GM12878 (cell line): ENCODE measurements at regions not wholly inside any gene's neighbourhood (a gene's known extent, or its start where the extent isn't known, plus 50 kb on each side); places are given as distances from the start of the nearest gene placed in this dataset.

ENCODE experiments used
- ATAC-seq: fragments of 200-7000 bp; cut with Tn5 transposase; 3 replicates; pipeline ENCODE4 v1.9.1; 2020; ENCODE audit warnings: mild to moderate bottlenecking, moderate library complexity
- BruUV-seq: library from RNA; stranded (reverse); fragments of 400-500 nt; replicated peaks from 2 replicates; lab custom pipeline; 2021; lab: Mats Ljungman, UMichigan
- CTCF ChIA-PET: fragments of 300-600 bp; sonication (Branson Sonifier 250); formaldehyde crosslinking; extraction: SDS; loops from one replicate; lab custom pipeline; 2021; ENCODE audit warnings: inconsistent platforms; lab: Yijun Ruan, JAX
- POLR2A ChIA-PET: fragments of 350-600 bp; formaldehyde crosslinking; extraction: SDS; loops from one replicate; lab custom pipeline; 2021; ENCODE audit warnings: inconsistent platforms; lab: Charles Lee
- RAD21 ChIA-PET: fragments of 300-600 bp; sonication (Branson Sonifier 250); formaldehyde crosslinking; loops from one replicate; lab custom pipeline; 2023; ENCODE audit warnings: antibody characterized with exemption; ENCODE audit not compliant: unreplicated experiment; lab: Charles Lee
- SMC1A ChIA-PET: fragments of 300-600 bp; sonication (Branson Sonifier 250); formaldehyde crosslinking; loops from one replicate; lab custom pipeline; 2023; ENCODE audit not compliant: unreplicated experiment, uncharacterized antibody; lab: Charles Lee
- DNase-seq: peaks from one replicate; pipeline ENCODE4 v3.0.0-alpha.2; 2011; ENCODE audit warnings: low read depth, low spot score
- FAIRE-seq: peaks from 3 replicates; lab custom pipeline; 2011; peaks lifted over from hg19 to GRCh38; lab: Jason Lieb, UNC
- H2AFZ ChIP-seq: 2 replicates; pipeline ENCODE4 v1.6.0; 2011; ENCODE audit warnings: low read depth, low read length, control low read depth; ENCODE audit not compliant: control insufficient read depth
- H3K27ac ChIP-seq: 2 replicates; pipeline ENCODE4 v1.5.1; 2011; ENCODE audit warnings: control low read depth; ENCODE audit not compliant: control insufficient read depth, insufficient read depth
- H3K27me3 ChIP-seq, 2 experiments: replicated peaks in 1 of 2; 2 replicates each; pipeline versions ENCODE4 v1.6.0 to v1.6.1; 2011; ENCODE audit warnings: low read length in 1 of 2; ENCODE audit not compliant: control insufficient read depth in 2 of 2, insufficient read depth in 2 of 2
- H3K36me3 ChIP-seq, 2 experiments: 2 replicates each; pipeline ENCODE4 v1.5.1; 2011; ENCODE audit warnings: low read length in 1 of 2; ENCODE audit not compliant: control insufficient read depth in 2 of 2, insufficient read depth in 2 of 2
- H3K4me1 ChIP-seq: 2 replicates; pipeline ENCODE4 v1.6.1; 2011; ENCODE audit warnings: mild to moderate bottlenecking, low read length, moderate library complexity, mixed read lengths; ENCODE audit not compliant: control insufficient read depth, insufficient read depth
- H3K4me2 ChIP-seq: 2 replicates; pipeline ENCODE4 v1.6.0; 2011; ENCODE audit warnings: control low read depth; ENCODE audit not compliant: control insufficient read depth, insufficient read depth
- H3K4me3 ChIP-seq: fragments of 200-600 bp; sonication (generic); 2 replicates; pipeline ENCODE4 v1.5.1; 2016
- H3K79me2 ChIP-seq: 2 replicates; pipeline ENCODE4 v1.6.0; 2011; ENCODE audit warnings: low read length; ENCODE audit not compliant: control insufficient read depth, insufficient read depth
- H3K9ac ChIP-seq: 2 replicates; pipeline ENCODE4 v1.8.0; 2011; ENCODE audit warnings: low read length, control low read depth, mixed read lengths; ENCODE audit not compliant: control insufficient read depth, insufficient read depth
- H3K9me3 ChIP-seq: replicated peaks from 3 replicates; pipeline ENCODE4 v1.5.1; 2011; ENCODE audit warnings: mild to moderate bottlenecking, low read length; ENCODE audit not compliant: control insufficient read depth, insufficient read depth
- H4K20me1 ChIP-seq: 2 replicates; pipeline ENCODE4 v1.6.0; 2011; ENCODE audit not compliant: control insufficient read depth, insufficient read depth
- BCL11A ChIP-seq: IDR thresholded peaks from 2 replicates; pipeline ENCODE4 v1.6.1; 2011; ENCODE audit warnings: low read depth, low read length
- CHD1 ChIP-seq: IDR thresholded peaks from 2 replicates; pipeline ENCODE4 v1.6.1; 2012; ENCODE audit warnings: low read depth, low read length, improper control_type of control experiment
- EED ChIP-seq: sonication (generic); IDR thresholded peaks from 2 replicates; pipeline ENCODE4 v1.6.1; 2016; ENCODE audit warnings: antibody characterized with exemption, low read depth
- EGR1 ChIP-seq, 2 experiments: IDR thresholded peaks; 1 replicate in 1 of 2; 2 replicates in 1 of 2; pipeline ENCODE4 v1.6.1; 2011 to 2012; ENCODE audit warnings: low read depth in 2 of 2, low read length in 2 of 2, borderline replicate concordance in 1 of 2, mild to moderate bottlenecking in 1 of 2, moderate library complexity in 1 of 2
- FOXK2 ChIP-seq: fragments of 450-650 bp; IDR thresholded peaks from 2 replicates; pipeline ENCODE4 v1.6.1; 2017; ENCODE audit warnings: mild to moderate bottlenecking, moderate library complexity
- RB1 ChIP-seq: fragments of 450-650 bp; formaldehyde crosslinking; IDR thresholded peaks from 2 replicates; pipeline ENCODE4 v1.6.1; 2017; ENCODE audit warnings: mild to moderate bottlenecking, borderline replicate concordance
- RBBP5 ChIP-seq: fragments of 200-600 bp; sonication (generic); conservative IDR thresholded peaks from 2 replicates; pipeline ENCODE4 v1.6.1; 2016
- RCOR1 ChIP-seq: conservative IDR thresholded peaks from 2 replicates; pipeline ENCODE4 v1.6.1; 2012; ENCODE audit warnings: low read depth, low read length, improper control_type of control experiment
- SPI1 ChIP-seq: IDR thresholded peaks from 2 replicates; pipeline ENCODE4 v1.6.1; 2011; ENCODE audit warnings: low read depth, mild to moderate bottlenecking, low read length, moderate library complexity, borderline replicate concordance; ENCODE audit not compliant: insufficient read depth
- ZNF24 ChIP-seq: fragments of 450-650 bp; IDR thresholded peaks from 2 replicates; pipeline ENCODE4 v1.6.1; 2017; ENCODE audit warnings: antibody characterized with exemption, mild to moderate bottlenecking
- ZNF274 ChIP-seq: IDR thresholded peaks from one replicate; pipeline ENCODE4 v1.8.0; 2011; ENCODE audit not compliant: insufficient read length, insufficient read depth
- ZNF622 ChIP-seq: fragments of 450-650 bp; IDR thresholded peaks from 2 replicates; pipeline ENCODE4 v1.6.1; 2017; ENCODE audit warnings: mild to moderate bottlenecking, inconsistent platforms
- WGBS: methylation state at CpG from one replicate; pipeline ENCODE4 v1.1.6; 2016; ENCODE audit warnings: low lambda C conversion rate; ENCODE audit not compliant: insufficient replicate concordance, insufficient coverage; ENCODE audit errors: missing lambda C conversion rate; 5-methylcytosine and 5-hydroxymethylcytosine counted together
- in situ Hi-C: fragments of 300-500 bp; cut with MboI; formaldehyde crosslinking; loops from 9 replicates; pipeline ENCODE4 v1.14.3; 2018; ENCODE audit warnings: mixed read lengths
- intact Hi-C: fragments of 100-400 bp; cut with micrococcal nuclease; formaldehyde crosslinking; loops from one replicate; pipeline ENCODE4 v1.14.2; 2022; ENCODE audit not compliant: unreplicated experiment
- TF ChIP-seq, protein P1 (sequence below): fragments of 150-350 bp; IDR thresholded peaks from 2 replicates; pipeline ENCODE4 v1.6.1; 2014; ENCODE audit warnings: mild to moderate bottlenecking, low read depth, low read length
- TF ChIP-seq, protein P2 (sequence below): IDR thresholded peaks from 2 replicates; pipeline ENCODE4 v1.6.1; 2012; ENCODE audit warnings: low read depth, low read length, improper control_type of control experiment
- TF ChIP-seq, protein P3 (sequence below): fragments of 150-350 bp; IDR thresholded peaks from 2 replicates; pipeline ENCODE4 v1.6.1; 2016; ENCODE audit warnings: low read depth, low read length
- TF ChIP-seq, protein P4 (sequence below): fragments of 450-650 bp; formaldehyde crosslinking; IDR thresholded peaks from 2 replicates; pipeline ENCODE4 v1.5.0; 2022; ENCODE audit warnings: mild to moderate bottlenecking, missing genetic modification characterization

DNA sequence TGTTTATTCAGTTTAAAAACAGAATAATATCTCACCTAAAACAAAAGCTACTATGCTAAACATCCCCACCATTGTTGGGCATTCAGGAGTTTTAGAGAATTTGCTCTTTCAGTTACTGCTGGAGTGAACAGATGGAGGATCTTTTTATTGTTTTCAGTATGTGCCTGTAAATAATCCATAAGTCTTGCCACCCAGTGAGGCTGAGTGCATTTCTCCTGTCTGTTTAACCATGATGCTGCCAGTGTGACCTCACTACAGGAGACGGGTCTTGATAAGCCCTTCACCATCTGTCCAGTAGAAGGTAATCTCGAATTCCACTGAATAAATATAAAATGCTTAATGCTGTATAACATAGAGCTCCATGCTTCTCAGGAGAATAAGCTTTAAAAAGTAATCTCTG is 430.9 kb downstream of the POM121L12 start (continued):
- TF ChIP-seq, protein P1, sequence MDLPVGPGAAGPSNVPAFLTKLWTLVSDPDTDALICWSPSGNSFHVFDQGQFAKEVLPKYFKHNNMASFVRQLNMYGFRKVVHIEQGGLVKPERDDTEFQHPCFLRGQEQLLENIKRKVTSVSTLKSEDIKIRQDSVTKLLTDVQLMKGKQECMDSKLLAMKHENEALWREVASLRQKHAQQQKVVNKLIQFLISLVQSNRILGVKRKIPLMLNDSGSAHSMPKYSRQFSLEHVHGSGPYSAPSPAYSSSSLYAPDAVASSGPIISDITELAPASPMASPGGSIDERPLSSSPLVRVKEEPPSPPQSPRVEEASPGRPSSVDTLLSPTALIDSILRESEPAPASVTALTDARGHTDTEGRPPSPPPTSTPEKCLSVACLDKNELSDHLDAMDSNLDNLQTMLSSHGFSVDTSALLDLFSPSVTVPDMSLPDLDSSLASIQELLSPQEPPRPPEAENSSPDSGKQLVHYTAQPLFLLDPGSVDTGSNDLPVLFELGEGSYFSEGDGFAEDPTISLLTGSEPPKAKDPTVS, result no peak
- no peak for TF ChIP-seq EGR1 (IDR thresholded peaks at IDR 0.05; ENCODE audit: borderline replicate concordance in 1 of 2, low read depth in 2 of 2, low read length in 2 of 2)
- TF ChIP-seq, protein P2, sequence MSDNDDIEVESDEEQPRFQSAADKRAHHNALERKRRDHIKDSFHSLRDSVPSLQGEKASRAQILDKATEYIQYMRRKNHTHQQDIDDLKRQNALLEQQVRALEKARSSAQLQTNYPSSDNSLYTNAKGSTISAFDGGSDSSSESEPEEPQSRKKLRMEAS, result no peak
- no peak for TF ChIP-seq ZNF274
- TF ChIP-seq, protein P3, sequence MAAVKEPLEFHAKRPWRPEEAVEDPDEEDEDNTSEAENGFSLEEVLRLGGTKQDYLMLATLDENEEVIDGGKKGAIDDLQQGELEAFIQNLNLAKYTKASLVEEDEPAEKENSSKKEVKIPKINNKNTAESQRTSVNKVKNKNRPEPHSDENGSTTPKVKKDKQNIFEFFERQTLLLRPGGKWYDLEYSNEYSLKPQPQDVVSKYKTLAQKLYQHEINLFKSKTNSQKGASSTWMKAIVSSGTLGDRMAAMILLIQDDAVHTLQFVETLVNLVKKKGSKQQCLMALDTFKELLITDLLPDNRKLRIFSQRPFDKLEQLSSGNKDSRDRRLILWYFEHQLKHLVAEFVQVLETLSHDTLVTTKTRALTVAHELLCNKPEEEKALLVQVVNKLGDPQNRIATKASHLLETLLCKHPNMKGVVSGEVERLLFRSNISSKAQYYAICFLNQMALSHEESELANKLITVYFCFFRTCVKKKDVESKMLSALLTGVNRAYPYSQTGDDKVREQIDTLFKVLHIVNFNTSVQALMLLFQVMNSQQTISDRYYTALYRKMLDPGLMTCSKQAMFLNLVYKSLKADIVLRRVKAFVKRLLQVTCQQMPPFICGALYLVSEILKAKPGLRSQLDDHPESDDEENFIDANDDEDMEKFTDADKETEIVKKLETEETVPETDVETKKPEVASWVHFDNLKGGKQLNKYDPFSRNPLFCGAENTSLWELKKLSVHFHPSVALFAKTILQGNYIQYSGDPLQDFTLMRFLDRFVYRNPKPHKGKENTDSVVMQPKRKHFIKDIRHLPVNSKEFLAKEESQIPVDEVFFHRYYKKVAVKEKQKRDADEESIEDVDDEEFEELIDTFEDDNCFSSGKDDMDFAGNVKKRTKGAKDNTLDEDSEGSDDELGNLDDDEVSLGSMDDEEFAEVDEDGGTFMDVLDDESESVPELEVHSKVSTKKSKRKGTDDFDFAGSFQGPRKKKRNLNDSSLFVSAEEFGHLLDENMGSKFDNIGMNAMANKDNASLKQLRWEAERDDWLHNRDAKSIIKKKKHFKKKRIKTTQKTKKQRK, result no peak
- TF ChIP-seq ZNF622, result no peak
- no peak for TF ChIP-seq RCOR1

DNA sequence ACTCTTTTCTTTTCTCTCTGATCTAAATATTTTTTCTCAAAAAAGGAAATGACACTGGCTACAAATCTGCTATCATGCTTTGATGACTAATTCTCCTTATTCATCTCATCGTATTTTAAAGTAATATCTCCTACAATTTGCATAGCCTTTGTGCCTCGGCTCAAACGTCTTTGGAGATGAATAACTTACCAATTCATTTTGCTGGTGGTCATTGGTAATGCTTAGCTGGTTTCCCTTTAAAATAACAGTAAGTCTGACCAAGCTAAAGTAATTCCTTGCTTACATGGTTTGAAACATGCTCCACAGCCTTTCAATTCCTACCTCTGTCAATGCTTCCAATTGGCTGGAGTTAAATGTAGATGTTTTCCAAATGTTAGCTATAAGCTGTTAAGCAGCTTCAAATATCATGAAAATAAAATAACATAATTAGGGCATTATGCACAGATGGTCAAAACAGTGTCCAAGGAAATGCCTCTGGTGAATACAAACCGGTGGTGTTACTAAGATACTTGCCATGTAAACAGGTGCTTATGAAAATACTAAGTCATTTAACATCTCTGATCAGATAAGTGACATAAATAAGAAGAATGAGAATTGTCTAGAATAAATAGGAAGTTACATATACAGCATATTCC is 435.0 kb downstream of the POM121L12 start:
- H3K4me1 ChIP-seq, result no peaks in the 10 kb centered on the region
- CTCF ChIA-PET, result interaction anchor here (1.1 kb wide), 1 partner anchor 9 kb away, joined by 4 read pairs; no protein-coding TSS in a partner anchor
- no peaks in the 10 kb centered on the region for H3K9me3 ChIP-seq
- POLR2A ChIA-PET, result no interaction called here
- H3K27me3 ChIP-seq, result no peaks in the 10 kb centered on the region
- H3K27ac ChIP-seq, result no peak overlapping the region
- no peak for ATAC-seq
- RAD21 ChIA-PET, result no interaction called here
- BruUV-seq, result no TSS peak
- no peaks in the 10 kb centered on the region for H3K79me2 ChIP-seq
- H3K36me3 ChIP-seq, result no peaks in the 10 kb centered on the region
- DNase-seq, result no peak
- H3K9ac ChIP-seq, result no peak overlapping the region
- H2AFZ ChIP-seq, result no peak overlapping the region
- in situ Hi-C loops (no loop called here), intact Hi-C loops (no loop called here)
- no peak overlapping the region for H3K4me2 ChIP-seq
- WGBS, result 17% methylated on average over 4 of the region's 4 CpGs
- H4K20me1 ChIP-seq, result no peaks in the 10 kb centered on the region
- SMC1A ChIA-PET, result no interaction called here
- no peak for FAIRE-seq
- no peak overlapping the region for H3K4me3 ChIP-seq
- no peak for TF ChIP-seq SPI1
- no peak for TF ChIP-seq EED
- TF ChIP-seq RBBP5, result no peak
- no peak for TF ChIP-seq FOXK2
- TF ChIP-seq RB1, result no peak
- TF ChIP-seq BCL11A, result no peak
- TF ChIP-seq, protein P4, sequence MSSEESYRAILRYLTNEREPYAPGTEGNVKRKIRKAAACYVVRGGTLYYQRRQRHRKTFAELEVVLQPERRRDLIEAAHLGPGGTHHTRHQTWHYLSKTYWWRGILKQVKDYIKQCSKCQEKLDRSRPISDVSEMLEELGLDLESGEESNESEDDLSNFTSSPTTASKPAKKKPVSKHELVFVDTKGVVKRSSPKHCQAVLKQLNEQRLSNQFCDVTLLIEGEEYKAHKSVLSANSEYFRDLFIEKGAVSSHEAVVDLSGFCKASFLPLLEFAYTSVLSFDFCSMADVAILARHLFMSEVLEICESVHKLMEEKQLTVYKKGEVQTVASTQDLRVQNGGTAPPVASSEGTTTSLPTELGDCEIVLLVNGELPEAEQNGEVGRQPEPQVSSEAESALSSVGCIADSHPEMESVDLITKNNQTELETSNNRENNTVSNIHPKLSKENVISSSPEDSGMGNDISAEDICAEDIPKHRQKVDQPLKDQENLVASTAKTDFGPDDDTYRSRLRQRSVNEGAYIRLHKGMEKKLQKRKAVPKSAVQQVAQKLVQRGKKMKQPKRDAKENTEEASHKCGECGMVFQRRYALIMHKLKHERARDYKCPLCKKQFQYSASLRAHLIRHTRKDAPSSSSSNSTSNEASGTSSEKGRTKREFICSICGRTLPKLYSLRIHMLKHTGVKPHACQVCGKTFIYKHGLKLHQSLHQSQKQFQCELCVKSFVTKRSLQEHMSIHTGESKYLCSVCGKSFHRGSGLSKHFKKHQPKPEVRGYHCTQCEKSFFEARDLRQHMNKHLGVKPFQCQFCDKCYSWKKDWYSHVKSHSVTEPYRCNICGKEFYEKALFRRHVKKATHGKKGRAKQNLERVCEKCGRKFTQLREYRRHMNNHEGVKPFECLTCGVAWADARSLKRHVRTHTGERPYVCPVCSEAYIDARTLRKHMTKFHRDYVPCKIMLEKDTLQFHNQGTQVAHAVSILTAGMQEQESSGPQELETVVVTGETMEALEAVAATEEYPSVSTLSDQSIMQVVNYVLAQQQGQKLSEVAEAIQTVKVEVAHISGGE (CRISPR knock-in tag), result no peak
- TF ChIP-seq CHD1, result no peak
- TF ChIP-seq ZNF24, result no peak
